ENCODE measurements at regions not wholly inside any gene's neighbourhood (a gene's known extent, or its start where the extent isn't known, plus 50 kb on each side); places are given as distances from the start of the nearest gene placed in this dataset.

- no peak for DNase-seq (ENCODE audit: low spot score)
Observed at GRCh38 chr12:92356425-92356824, 210.8 kb upstream of the BTG1 start.

GRCh38 chr12:92349635-92350034 is 204.0 kb upstream of the BTG1 start:
- DNase-seq (ENCODE audit: low spot score): no peak

DNA sequence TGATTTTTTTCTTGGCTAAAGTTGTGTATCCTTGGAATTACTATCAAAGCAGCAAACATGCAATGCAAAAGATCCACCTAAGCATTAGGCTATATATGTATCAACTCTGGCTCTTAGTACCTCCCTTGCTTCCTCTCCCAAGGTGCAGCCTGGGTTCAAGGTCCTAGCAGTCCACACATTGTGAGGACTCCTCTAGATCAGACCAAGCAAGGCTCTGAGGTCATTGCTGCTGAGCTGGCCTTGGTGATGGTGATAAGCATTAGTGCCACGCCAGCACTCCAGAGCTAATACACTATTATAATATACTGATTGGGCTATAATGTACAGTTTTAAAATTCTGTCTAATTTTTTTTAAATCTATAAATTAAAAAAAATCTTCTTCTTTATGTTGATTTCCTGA is 196.9 kb upstream of the BTG1 start:
- no peak for DNase-seq (ENCODE audit: low spot score)

- no peak for DNase-seq (ENCODE audit: low spot score)
Observed at GRCh38 chr12:92341065-92341668, 195.5 kb upstream of the BTG1 start.

GRCh38 chr12:92340441-92341064 is 194.9 kb upstream of the BTG1 start:
- no peak for DNase-seq (ENCODE audit: low spot score)

DNA sequence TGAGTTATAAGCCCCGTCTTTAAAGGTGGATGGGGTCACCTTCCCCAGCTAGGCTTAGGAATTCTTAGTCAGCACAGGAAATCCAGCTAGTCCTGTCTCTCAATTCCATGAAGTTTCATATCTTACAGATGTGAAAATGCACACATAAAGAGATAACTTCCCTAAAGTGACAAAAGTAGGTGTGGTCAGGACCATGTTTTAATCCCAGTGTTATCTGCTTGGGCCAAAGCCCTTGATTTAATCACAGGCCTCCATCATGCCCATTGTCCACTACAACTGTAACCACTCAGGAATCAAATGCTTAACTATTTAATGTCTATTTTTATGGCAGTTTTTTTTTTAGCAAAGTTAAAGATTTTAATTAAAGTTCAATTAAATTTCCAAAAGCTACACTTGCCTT is 194.4 kb upstream of the BTG1 start:
- no peak for DNase-seq (ENCODE audit: low spot score)

DNA sequence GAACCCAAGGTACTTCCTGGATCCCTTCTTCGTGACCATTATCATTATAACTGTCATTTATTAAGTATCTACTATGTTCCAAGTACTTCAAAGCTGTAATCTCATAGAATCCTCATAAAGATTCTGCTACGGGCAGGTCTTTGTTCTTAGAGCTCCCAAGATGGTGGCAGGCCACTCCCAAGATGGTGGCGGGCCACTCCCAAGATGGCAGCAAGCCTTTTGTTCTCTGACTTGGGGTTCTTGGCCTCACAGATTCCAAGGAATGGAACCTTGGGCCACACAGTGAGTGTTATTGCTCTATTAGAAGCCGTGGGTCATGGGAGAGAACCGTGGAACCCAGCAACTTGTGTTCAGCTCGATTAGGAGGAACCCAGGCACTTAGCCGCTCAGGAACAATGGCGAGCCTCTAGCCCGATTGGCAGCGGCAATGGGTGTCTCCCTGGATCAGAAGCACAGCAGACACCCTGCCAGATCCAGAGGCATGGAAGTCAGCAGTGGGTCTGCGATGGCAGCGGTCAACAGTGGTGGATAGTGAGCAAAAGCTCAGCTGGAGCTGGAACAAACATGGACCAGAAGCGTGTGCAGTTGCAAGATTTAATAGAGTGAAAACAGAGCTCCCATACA is 193.7 kb upstream of the BTG1 start:
- no peak for DNase-seq (ENCODE audit: low spot score)

DNA sequence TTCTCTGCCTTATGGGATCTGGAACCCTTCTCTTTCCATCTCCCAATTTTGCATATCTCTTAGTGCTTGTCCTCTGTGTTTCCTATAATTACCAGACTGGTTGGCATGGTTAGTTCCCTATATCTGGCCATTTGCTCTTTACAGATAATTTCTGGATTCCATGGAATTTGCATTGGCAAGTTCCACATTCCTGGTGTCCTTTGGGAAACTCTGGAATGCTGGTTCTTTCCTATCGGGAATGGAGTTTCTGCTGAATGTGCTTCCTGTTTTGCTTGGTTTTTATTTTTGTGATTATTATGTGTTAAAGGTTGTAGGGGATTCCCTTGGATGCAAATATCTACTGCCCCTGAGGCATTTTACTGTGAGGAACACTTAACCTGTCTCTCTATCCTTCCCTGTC is 193.0 kb upstream of the BTG1 start:
- no peak for DNase-seq (ENCODE audit: low spot score)

DNA sequence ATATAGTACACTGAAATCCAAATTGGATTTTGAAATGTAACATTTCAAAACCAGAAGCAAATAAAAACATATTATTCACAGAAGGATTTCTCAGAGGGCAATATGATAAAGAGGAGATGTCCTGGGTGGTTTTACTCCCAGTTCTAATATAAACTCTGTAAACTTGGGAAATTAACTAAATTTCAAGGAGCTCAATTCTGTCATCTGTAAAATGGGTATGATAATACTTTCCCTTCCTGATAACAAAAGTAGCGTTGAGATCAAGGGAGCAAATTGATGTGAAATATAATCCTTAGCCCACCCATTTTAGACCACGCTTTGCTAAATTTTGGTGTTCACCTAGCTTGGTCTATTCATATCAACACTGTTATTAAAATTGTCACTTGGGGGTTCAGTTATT is 192.5 kb upstream of the BTG1 start:
- no peak for DNase-seq (ENCODE audit: low spot score)

- DNase-seq (ENCODE audit: low spot score): no peak
Observed at GRCh38 chr12:92337128-92337527, 191.5 kb upstream of the BTG1 start.

DNA sequence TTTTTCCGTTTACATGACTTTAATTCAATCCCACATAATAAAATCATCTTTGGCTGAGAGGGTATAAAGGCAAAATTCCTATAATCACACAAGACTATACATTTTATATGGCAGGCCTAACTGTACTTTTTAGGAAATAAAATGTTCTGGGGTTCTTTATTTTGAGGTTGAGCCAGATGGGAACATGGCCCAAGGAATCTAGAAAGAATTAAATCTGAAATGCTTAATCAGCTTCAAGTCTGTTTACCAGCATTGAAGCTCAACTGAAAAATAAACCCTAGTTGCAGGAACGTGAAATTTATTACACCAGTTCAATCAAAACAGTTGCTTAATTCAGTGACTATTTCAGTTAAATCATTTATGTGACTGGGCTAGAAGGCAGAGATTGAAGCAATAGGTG is 191.0 kb upstream of the BTG1 start:
- DNase-seq (ENCODE audit: low spot score): no peak

DNA sequence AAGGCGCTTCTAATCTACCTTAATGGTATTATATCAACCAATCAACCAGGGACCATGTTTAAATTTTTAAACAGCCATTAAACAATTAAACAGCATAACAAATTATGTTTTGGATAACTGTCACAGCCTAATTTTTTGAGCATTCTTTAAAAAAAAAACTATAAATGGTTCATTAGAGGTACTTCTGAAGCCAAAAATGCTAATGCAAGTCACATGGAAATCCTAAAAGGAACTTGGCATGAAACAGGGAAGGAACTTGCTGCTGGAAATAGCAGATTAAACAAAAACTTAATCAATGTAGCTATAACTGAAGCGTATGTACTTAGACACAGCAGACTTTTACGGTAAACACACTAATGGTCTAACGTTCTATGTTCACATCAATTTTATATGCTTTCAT is 190.2 kb upstream of the BTG1 start:
- no peak for DNase-seq (ENCODE audit: low spot score)

DNA sequence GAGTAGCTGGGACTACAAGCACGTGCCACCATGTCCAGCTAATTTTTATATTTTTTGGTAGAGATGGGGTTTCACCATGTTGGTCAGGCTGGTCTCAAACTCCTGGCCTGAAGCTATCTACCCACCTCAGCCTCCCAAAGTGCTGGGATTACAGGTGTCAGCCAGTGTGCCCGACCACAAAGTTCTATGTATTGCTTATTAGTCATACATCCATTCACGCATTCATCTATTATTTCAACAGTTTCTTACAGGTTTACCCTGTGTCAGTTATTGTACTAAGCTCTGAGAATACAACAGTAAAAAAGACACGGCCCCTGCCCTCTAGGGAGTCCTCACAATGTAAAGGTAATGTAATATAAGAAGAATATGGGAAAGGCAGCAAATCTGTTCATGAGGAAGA is 188.9 kb upstream of the BTG1 start:
- no peak for DNase-seq (ENCODE audit: low spot score)

- DNase-seq (ENCODE audit: low spot score): no peak
Observed at GRCh38 chr12:92332552-92332951, 186.9 kb upstream of the BTG1 start.

- DNase-seq (ENCODE audit: low spot score): no peak
Observed at GRCh38 chr12:92331383-92331782, 185.7 kb upstream of the BTG1 start.

- no peak for DNase-seq (ENCODE audit: low spot score)
Observed at GRCh38 chr12:92330654-92331053, 185.0 kb upstream of the BTG1 start.

DNA sequence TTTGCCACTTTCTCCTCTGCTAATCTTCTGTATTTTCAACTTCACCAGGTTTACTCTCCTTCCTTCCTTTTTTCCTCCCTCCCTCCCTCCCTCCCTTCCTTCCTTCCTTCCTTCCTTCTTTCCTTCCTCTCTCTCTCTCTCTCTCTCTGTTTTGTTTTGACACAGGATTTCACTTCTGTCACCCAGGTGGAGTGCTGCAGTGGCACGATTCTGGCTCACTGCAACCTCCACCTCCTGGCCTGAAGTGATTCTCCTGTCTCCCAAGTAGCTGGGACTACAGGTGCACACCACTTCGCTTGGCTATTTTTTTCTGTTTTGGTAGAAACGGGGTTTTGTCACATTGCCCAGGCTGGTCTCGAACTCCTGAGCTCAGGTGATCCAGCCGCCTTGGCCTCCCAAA is 181.2 kb upstream of the BTG1 start:
- DNase-seq (ENCODE audit: low spot score): no peak

DNA sequence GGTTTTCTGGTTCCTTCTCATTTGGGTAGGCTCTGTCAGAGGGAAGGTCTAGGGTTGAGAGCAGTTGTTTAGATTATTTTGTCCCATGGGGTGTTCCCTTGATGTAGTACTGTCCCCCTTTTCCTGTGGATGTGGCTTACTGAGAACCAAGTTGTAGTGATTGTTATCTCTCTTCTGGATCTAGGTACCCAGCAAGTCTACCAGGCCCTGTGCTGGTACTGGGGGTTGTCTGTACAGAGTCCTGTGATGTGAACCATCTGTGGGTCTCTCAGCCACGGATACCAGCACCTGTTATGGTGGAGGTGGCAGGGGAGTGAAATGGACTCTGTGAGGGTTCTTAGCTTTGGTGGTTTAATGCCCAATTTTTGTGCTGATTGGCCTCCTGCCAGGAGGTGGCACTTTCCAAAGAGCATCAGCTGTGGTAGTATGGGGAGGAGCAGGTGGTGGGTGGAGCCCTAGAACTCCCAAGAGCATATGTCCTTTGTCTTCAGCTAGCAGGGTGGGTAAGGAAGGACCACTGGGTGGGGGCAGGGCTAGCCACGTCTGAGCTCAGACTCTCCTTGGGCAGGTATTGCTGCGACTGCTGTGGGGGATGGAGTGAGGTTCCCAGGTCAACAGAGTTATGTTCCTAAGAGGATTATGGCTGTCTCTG is 179.3 kb upstream of the BTG1 start:
- DNase-seq (ENCODE audit: low spot score): no peak

DNA sequence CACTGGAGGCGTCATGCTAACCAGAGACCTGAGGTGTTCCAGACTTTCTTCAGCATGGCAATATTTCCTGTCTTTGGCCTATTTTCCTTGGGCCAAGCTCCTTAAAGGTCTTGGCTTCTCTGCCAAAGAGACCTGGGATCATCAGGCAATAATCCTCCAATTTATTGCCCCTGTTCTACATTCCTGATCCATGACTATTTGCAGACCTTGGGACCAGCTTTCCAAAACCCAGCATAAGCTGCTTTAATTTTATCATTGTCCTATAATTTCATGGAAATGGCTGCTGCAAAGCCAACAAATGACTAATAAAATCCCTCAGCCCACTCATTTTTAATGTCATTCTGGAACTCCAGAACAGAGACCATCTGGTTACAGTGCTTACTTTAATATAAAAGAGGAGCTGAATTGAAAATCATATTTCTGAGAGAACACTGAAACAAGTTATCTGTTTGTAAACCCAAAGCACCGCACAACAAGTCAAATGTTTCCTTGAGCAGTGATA is 166.9 kb upstream of the BTG1 start:
- DNase-seq (ENCODE audit: low spot score): no peak

- DNase-seq (ENCODE audit: low spot score): no peak
Observed at GRCh38 chr12:92304371-92305055, 158.9 kb upstream of the BTG1 start.

DNA sequence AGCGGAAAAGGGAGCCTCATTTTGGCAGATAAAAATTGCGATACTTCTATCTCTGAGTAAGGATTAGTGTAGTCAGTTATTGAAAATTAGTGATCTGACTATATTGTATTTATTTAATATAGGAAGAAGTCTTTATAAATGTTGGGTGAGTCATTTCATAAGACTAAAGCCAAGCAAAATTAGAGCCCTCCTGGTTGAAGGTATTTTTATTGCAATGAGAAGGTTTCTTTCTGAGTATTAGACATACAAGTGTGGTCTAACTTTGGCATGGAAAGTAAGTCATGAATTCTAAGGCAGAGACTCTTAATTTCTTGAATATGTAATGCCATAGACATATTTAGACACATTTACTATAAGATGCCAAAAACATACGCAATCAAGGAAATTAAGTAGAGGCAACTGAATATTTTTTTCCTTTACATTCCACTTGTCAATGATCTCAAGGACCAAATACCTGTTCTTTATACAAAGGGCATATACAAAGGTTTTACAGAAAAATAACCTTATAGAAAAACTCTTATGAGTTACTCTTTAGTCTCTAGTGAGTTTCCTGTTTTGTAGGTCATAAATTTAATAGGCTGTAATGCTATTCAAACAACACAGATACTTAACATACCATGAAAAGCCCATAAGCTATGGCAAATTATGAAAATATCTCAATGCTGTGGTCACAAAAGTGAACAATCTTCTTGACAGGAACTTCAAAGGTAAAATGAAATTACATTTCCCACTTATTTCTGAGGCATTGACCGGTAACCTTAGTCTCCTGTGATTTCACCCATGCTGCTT is 156.6 kb upstream of the BTG1 start:
- no peak for DNase-seq (ENCODE audit: low spot score)

GRCh38 chr12:92301356-92301755 is 155.7 kb upstream of the BTG1 start:
- no peak for DNase-seq (ENCODE audit: low spot score)

All from hematopoietic multipotent progenitor cell treated with erythropoietin and hydrocortisone succinate and interleukin-3 and kit ligand, for 15 days (in vitro differentiated cells).